Activated naive CD4-positive, alpha-beta T cell treated with anti-CD3 and anti-CD28 coated beads, Interleukin-2, amount 50 U/mL, for 16 hours (primary cell): ENCODE measurements at regions not wholly inside any gene's neighbourhood (a gene's known extent, or its start where the extent isn't known, plus 50 kb on each side); places are given as distances from the start of the nearest gene placed in this dataset.
"Not testable (repeated sequence)": the region's sequence is repeated elsewhere in the genome, so short reads cannot be mapped to it uniquely, and the experiment has no call there.

Experiments used
- DNase-seq: peaks from one replicate; pipeline ENCODE4 v3.0.0-alpha.2; 2020

- no peak for DNase-seq
Measured at GRCh38 chr9:105116052-105116868, 128.2 kb upstream of the SLC44A1 start.

GRCh38 chr9:105117234-105117633 lies 127.2 kb upstream of the SLC44A1 start:
- no peak for DNase-seq

GRCh38 chr9:105118636-105119035 lies 125.8 kb upstream of the SLC44A1 start:
- DNase-seq = no peak

- DNase-seq = no peak
Measured at GRCh38 chr9:105119156-105119555, 125.3 kb upstream of the SLC44A1 start.

- no peak for DNase-seq
Measured at GRCh38 chr9:105121861-105122430, 122.5 kb upstream of the SLC44A1 start.

GRCh38 chr9:105124598-105124997 lies 119.9 kb upstream of the SLC44A1 start:
- DNase-seq = not testable (repeated sequence)

GRCh38 chr9:105126226-105126625 lies 118.2 kb upstream of the SLC44A1 start:
- no peak for DNase-seq

GRCh38 chr9:105127863-105128220 lies 116.6 kb upstream of the SLC44A1 start:
- DNase-seq = peak; percentile 20

GRCh38 chr9:105128908-105129600 lies 115.4 kb upstream of the SLC44A1 start:
- DNase-seq = no peak

GRCh38 chr9:105129731-105130130 lies 114.7 kb upstream of the SLC44A1 start:
- DNase-seq = no peak

GRCh38 chr9:105131981-105132380 lies 112.5 kb upstream of the SLC44A1 start:
- DNase-seq = no peak

- no peak for DNase-seq
Measured at GRCh38 chr9:105132606-105133005, 111.8 kb upstream of the SLC44A1 start.

- no peak for DNase-seq
Measured at GRCh38 chr9:105138306-105138801, 106.1 kb upstream of the SLC44A1 start.

- DNase-seq = no peak
Measured at GRCh38 chr9:105141146-105141975, 103.1 kb upstream of the SLC44A1 start.

GRCh38 chr9:105141976-105142250 lies 102.5 kb upstream of the SLC44A1 start:
- no peak for DNase-seq

- DNase-seq = no peak
Measured at GRCh38 chr9:105142406-105143135, 101.9 kb upstream of the SLC44A1 start.

- DNase-seq = no peak
Measured at GRCh38 chr9:105143136-105143430, 101.4 kb upstream of the SLC44A1 start.

GRCh38 chr9:105144076-105144475 lies 100.4 kb upstream of the SLC44A1 start:
- DNase-seq = no peak

- DNase-seq = no peak
Measured at GRCh38 chr9:105144841-105145240, 99.6 kb upstream of the SLC44A1 start.

- no peak for DNase-seq
Measured at GRCh38 chr9:105146677-105147076, 97.8 kb upstream of the SLC44A1 start.

- no peak for DNase-seq
Measured at GRCh38 chr9:105147110-105147871, 97.2 kb upstream of the SLC44A1 start.
